ENCODE measurements at regions not wholly inside any gene's neighbourhood (a gene's known extent, or its start where the extent isn't known, plus 50 kb on each side); places are given as distances from the start of the nearest gene placed in this dataset.

DNA sequence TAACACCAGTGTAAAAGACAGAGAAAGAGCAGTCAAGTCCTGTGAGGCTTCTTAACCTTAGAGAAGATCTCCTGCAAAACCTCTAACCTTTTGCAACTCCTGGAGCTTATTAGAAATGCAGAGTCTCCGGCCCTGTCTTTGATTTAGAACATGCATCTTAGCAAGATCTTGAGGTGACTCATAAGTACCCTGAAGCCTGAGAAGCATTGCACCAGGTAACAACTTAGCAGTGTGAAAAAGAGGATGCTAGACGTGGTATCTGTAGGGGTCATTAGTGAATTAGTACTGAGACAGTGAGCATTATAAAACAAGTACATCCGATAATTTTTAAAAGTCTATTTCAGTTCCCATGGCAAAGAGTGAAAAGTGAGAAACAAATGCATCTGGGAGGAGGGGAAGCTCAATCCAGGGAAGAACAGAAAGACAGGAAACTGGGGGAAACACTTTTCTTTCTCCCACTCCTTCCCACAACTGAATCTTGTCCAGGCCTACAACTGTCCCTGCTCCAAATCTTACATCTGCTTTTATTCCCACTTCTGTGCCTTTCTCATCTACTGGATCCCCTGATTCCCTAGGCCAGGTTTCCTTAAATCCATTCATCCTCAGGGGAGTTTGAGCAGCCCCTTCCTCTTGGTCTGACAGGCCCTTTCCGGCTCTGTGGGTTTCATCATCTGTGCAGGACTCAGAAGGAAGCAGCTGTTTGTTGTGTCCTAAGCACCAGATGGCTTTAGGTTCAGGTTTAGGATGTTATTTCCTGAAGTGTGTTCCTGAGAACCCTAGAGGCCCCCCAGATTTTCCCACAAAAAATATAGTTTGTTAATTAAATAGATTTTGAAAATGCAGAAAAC, 128.1 kb upstream of the IL12A start:
- DNase-seq (ENCODE audit: low read depth, low spot score): no peak
- POLR2A ChIA-PET: no interaction called here
- H3K4me3 ChIP-seq (ENCODE audit: low read depth, low read length): no peak overlapping the region
- CTCF ChIA-PET: interaction anchor here (0.8 to 6.0 kb wide), 4 partner anchors 11 to 146 kb away, joined by 3 to 28 read pairs (median 4); no protein-coding TSS in a partner anchor
- TF ChIP-seq CTCF (IDR thresholded peaks at IDR 0.05; ENCODE audit: insufficient read depth, low read length, missing control alignments): no peak

DNA sequence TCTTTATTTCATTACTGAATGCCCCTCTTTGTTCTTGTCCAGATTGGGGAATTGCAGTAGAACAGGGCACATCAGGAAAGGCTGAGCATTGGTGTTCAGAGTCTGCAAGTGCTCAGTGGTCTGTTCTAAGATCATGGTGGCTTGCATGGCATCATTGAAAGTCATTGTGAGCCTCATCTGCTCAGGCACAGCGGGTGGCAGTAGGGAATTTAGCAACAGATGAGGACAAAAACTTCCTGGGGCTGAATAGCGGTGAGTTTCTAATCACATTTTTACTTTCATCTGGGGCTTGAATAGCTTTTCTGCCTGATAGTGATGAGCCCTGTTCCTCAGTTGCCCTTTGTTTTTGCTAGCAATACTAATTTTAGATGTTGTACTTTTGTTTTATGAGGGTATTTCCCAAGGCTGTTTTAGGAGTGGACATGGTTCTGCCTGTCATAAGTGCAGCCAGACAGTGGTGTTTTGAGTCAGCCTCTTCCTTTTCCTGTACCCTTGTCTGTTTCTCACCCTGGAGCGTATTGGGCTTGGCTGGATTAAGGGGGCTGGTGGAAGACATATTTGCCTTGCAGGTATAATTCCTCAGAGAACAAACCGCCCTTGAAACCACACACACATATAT, 127.2 kb upstream of the IL12A start:
- CTCF ChIA-PET: interaction anchor here (1.6 to 6.0 kb wide), 2 partner anchors 10 to 24 kb away, joined by 5 to 28 read pairs; no protein-coding TSS in a partner anchor
- no peak for DNase-seq (ENCODE audit: low read depth, low spot score)

DNA sequence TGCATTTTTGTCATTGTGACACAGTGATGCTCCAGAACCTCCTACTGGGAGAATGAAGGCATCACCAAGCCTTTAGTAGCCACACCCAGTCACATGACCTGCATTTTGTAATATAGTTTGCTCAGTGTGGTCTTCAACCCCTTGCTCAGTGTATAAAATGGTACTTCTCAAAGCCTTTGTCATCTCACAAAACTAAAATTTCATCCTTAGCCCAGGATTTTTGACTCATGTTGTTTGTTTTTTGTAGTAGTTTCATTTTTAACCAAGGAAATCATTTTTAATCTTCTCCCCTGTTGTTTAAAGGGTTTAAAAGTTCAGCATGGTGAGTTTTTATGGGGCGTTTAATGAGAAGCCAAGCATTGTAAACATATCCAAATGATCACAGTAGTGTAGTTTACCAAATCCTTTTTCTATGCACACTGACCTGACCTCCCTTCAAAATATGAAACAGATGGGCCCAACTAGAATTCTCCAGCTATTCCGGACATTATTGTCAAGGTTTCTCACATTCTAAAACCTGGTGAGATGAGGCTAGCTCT, 123.5 kb upstream of the IL12A start:
- H3K4me3 ChIP-seq (ENCODE audit: low read depth, low read length): no peak overlapping the region
- CTCF ChIA-PET: interaction anchor here (0.7 to 6.0 kb wide), 11 partner anchors 7 to 141 kb away, joined by 3 to 28 read pairs (median 7); partner anchors contain the start of gene IL12A
- POLR2A ChIA-PET: no interaction called here
- DNase-seq (ENCODE audit: low read depth, low spot score): no peak
- no peak for TF ChIP-seq CTCF (IDR thresholded peaks at IDR 0.05; ENCODE audit: insufficient read depth, low read length, missing control alignments)

More for the DNA sequence above, 127.2 kb upstream of the IL12A start:
- no peak for TF ChIP-seq CTCF (IDR thresholded peaks at IDR 0.05; ENCODE audit: insufficient read depth, low read length, missing control alignments)
- no peak overlapping the region for H3K4me3 ChIP-seq (ENCODE audit: low read depth, low read length)
- POLR2A ChIA-PET: no interaction called here

DNA sequence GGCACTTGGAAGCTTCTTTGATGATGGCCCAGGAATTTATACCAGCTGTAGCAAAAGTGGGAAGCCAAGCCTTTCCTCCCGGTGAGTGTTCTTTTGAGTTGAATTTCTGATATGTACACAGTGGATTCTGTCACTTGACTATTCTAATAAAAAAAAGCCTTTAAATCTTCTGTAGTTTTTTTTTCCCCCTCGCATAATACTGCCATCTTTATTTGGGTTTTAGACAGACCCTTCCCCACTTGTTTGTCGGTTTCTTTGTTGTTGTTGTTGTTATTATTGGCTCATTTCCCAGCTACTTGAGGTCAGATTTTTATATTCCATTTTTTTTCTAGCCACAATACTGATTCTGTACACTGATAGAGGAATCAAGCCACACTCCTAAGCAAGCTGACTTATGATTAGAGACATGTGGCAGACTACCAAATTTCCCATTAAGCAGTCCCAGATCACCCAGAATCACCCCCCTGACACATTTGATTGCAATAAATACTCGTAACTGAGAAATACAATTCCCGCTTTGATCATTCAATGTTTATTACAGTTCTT, 122.4 kb upstream of the IL12A start:
- no peak for DNase-seq (ENCODE audit: low read depth, low spot score)
- POLR2A ChIA-PET: no interaction called here
- CTCF ChIA-PET: interaction anchor here (0.8 to 2.7 kb wide), 8 partner anchors 10 to 166 kb away, joined by 3 to 12 read pairs (median 5); partner anchors contain the start of gene IL12A
- no peak overlapping the region for H3K4me3 ChIP-seq (ENCODE audit: low read depth, low read length)
- TF ChIP-seq CTCF (IDR thresholded peaks at IDR 0.05; ENCODE audit: insufficient read depth, low read length, missing control alignments): no peak

- DNase-seq (ENCODE audit: low read depth, low spot score): no peak
- H3K4me3 ChIP-seq (ENCODE audit: low read depth, low read length): no peak overlapping the region
- TF ChIP-seq CTCF (IDR thresholded peaks at IDR 0.05; ENCODE audit: insufficient read depth, low read length, missing control alignments): no peak
- ChIA-PET CTCF (interaction anchor here (0.7 to 1.9 kb wide), 6 partner anchors 9 to 141 kb away, joined by 3 to 7 read pairs (median 3); no protein-coding TSS in a partner anchor), POLR2A (no interaction called here)
These were observed 121.3 kb upstream of the IL12A start for GRCh38 chr3:159867372-159867771.

Data from AG04449 (cell line).